ENCODE measurements at regions not wholly inside any gene's neighbourhood (a gene's known extent, or its start where the extent isn't known, plus 50 kb on each side); places are given as distances from the start of the nearest gene placed in this dataset.

DNA sequence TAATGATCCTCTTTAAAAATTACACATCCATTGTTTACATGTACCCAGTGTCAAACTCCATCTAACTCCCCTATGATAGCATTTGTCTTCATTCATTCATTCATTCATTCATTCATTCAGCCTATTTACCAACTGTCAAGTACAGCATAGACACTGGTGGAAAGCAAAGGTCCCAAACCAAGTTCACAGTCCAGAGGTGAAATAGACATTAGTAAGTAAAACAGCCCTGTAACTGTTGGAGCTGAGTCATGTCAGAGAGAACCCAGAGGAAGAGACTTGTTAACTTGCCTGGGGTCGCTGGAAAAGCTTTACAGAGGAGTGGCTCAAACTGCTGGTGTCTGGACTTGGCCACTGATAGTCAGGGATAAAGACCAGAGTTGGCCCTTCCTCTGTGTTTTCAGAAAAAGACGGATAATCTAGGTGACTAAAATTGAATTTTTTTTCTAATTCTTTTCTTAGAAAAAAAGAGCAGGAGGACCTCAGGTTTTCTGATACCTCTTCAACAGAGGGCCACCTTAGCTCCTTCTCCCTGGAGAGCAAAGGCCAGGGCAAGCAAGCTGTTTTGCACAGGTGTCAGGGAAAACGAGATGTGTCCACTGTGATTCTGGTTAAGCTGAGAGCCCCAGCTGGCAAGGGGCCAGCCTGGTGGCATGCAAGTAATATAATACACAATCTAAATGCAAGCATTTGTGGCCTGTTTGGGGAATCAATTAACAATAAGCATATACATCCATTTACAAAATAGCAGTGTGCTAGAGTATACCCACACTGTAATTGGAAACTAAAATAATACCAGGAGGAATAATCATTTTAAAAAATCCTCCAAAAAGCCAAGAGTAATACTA, 96.7 kb upstream of the SLC14A2 start:
- H4K20me1 ChIP-seq (ENCODE audit: insufficient read depth, low read length) = no peaks in the 10 kb centered on the region
- TF ChIP-seq CTCF (IDR thresholded peaks at IDR 0.05) = no peak
- H3K4me2 ChIP-seq (replicated peaks; ENCODE audit: extremely low read depth, low read length, poor library complexity, severe bottlenecking) = no peak overlapping the region
- H3K79me2 ChIP-seq (ENCODE audit: insufficient read depth, low read length) = no peaks in the 10 kb centered on the region
- no peak overlapping the region for H3K27ac ChIP-seq (ENCODE audit: low read depth in 1 of 2, low read length in 2 of 2)
- H3K27me3 ChIP-seq (ENCODE audit: control insufficient read depth in 2 of 2, insufficient read depth in 2 of 2, low read length in 2 of 2) = no peaks in the 10 kb centered on the region
- no peak for DNase-seq
- no peak overlapping the region for H3K9ac ChIP-seq (ENCODE audit: insufficient read depth, low read length, poor library complexity, severe bottlenecking)
- no peaks in the 10 kb centered on the region for H3K4me1 Mint-ChIP-seq
- no peak overlapping the region for H3K4me3 Mint-ChIP-seq
- H3K9me3 ChIP-seq (replicated peaks in 1 of 2; ENCODE audit: control insufficient read depth in 1 of 2, insufficient read depth in 1 of 2, low read length in 2 of 2) = peaks cover 0 to 4% of the 10 kb centered on the region in 2 donors
- WGBS (ENCODE audit: insufficient coverage) = no CpG with 5 or more reads among the region's 3 CpGs
- H3K27ac Mint-ChIP-seq = no peak overlapping the region
- no peaks in the 10 kb centered on the region for H3K27me3 Mint-ChIP-seq (ENCODE audit: low read depth in 3 of 3)
- H3K9me3 Mint-ChIP-seq = peaks cover 0 to 17% (median 3%) of the 10 kb centered on the region in 7 donors
- H3K4me1 ChIP-seq (ENCODE audit: control insufficient read depth in 1 of 2, insufficient read depth in 2 of 2, low read length in 2 of 2) = no peaks in the 10 kb centered on the region
- no peaks in the 10 kb centered on the region for H3K36me3 Mint-ChIP-seq
- intact Hi-C loops (cut with micrococcal nuclease) = no loop called here
- no peaks in the 10 kb centered on the region for H3K36me3 ChIP-seq (replicated peaks in 1 of 2; ENCODE audit: control insufficient read depth in 1 of 2, insufficient read depth in 2 of 2, low read length in 2 of 2)
- no peak overlapping the region for H2AFZ ChIP-seq (ENCODE audit: insufficient read depth, low read depth, low read length, poor library complexity, severe bottlenecking)
- no peak overlapping the region for H3K4me3 ChIP-seq (replicated peaks in 1 of 3; ENCODE audit: low read depth in 2 of 3, low read length in 3 of 3)

- Histone ChIP-seq H3K4me2 (replicated peaks; ENCODE audit: extremely low read depth, low read length, poor library complexity, severe bottlenecking) (no peak overlapping the region), H3K4me3 (replicated peaks in 1 of 3; ENCODE audit: low read depth in 2 of 3, low read length in 3 of 3) (no peak overlapping the region), H3K36me3 (replicated peaks in 1 of 2; ENCODE audit: control insufficient read depth in 1 of 2, insufficient read depth in 2 of 2, low read length in 2 of 2) (no peaks in the 10 kb centered on the region), H3K9ac (ENCODE audit: insufficient read depth, low read length, poor library complexity, severe bottlenecking) (no peak overlapping the region), H3K79me2 (ENCODE audit: insufficient read depth, low read length) (no peaks in the 10 kb centered on the region), H3K9me3 (replicated peaks in 1 of 2; ENCODE audit: control insufficient read depth in 1 of 2, insufficient read depth in 1 of 2, low read length in 2 of 2) (no peaks in the 10 kb centered on the region), H3K4me1 (ENCODE audit: control insufficient read depth in 1 of 2, insufficient read depth in 2 of 2, low read length in 2 of 2) (no peaks in the 10 kb centered on the region), H3K27ac (ENCODE audit: low read depth in 1 of 2, low read length in 2 of 2) (no peak overlapping the region), H3K27me3 (ENCODE audit: control insufficient read depth in 2 of 2, insufficient read depth in 2 of 2, low read length in 2 of 2) (no peaks in the 10 kb centered on the region), H2AFZ (ENCODE audit: insufficient read depth, low read depth, low read length, poor library complexity, severe bottlenecking) (no peak overlapping the region), H4K20me1 (ENCODE audit: insufficient read depth, low read length) (no peaks in the 10 kb centered on the region)
- Mint-ChIP-seq H3K4me1 (no peaks in the 10 kb centered on the region), H3K36me3 (no peaks in the 10 kb centered on the region), H3K27ac (no peak overlapping the region), H3K4me3 (no peak overlapping the region), H3K9me3 (peaks cover 0 to 8% (median 0%) of the 10 kb centered on the region in 7 donors), H3K27me3 (ENCODE audit: low read depth in 3 of 3) (no peaks in the 10 kb centered on the region)
- 100% methylated on average over 4 of the region's 7 CpGs for WGBS (ENCODE audit: insufficient coverage)
- no peak for TF ChIP-seq CTCF (IDR thresholded peaks at IDR 0.05)
- no peak for DNase-seq
- intact Hi-C loops (cut with micrococcal nuclease) = no loop called here
Measured at GRCh38 chr18:45519411-45520280, 95.6 kb upstream of the SLC14A2 start.
